ENCODE measurements at regions not wholly inside any gene's neighbourhood (a gene's known extent, or its start where the extent isn't known, plus 50 kb on each side); places are given as distances from the start of the nearest gene placed in this dataset.

DNA sequence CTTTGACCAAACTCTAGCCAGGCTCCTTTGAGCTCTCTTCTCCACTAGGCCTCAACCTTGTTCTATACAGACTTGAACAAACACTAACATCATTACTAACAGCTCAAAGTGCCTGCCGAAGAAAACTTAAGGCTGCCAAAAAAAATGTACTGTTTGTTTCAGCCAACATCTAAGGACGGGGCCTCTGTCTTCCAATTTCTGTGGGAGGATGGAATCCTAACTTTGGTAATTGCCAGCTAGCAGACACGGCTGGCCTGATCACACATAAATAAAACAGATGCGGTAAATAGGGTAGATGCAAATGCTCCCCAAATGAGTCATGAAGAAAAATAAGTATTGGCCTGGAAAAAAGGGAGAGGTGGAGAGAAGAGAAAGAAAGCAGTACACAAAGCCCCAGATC is 394.3 kb downstream of the TMEM135 start:
- TF ChIP-seq POLR2A (IDR thresholded peaks at IDR 0.05), result no peak
- TF ChIP-seq, protein P1, sequence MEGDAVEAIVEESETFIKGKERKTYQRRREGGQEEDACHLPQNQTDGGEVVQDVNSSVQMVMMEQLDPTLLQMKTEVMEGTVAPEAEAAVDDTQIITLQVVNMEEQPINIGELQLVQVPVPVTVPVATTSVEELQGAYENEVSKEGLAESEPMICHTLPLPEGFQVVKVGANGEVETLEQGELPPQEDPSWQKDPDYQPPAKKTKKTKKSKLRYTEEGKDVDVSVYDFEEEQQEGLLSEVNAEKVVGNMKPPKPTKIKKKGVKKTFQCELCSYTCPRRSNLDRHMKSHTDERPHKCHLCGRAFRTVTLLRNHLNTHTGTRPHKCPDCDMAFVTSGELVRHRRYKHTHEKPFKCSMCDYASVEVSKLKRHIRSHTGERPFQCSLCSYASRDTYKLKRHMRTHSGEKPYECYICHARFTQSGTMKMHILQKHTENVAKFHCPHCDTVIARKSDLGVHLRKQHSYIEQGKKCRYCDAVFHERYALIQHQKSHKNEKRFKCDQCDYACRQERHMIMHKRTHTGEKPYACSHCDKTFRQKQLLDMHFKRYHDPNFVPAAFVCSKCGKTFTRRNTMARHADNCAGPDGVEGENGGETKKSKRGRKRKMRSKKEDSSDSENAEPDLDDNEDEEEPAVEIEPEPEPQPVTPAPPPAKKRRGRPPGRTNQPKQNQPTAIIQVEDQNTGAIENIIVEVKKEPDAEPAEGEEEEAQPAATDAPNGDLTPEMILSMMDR (IDR thresholded peaks at IDR 0.05), result no peak
- intact Hi-C loops (cut with DNase I; ENCODE audit: low total_unique reads), result no loop called here
- no peak overlapping the region for H3K4me3 ChIP-seq (ENCODE audit: low read depth, poor library complexity, severe bottlenecking)
- DNase-seq (ENCODE audit: low spot score in 2 of 2), result no peak
- WGBS, 2 donors, result 50 to 69% methylated on average over 4 of the region's 4 CpGs

DNA sequence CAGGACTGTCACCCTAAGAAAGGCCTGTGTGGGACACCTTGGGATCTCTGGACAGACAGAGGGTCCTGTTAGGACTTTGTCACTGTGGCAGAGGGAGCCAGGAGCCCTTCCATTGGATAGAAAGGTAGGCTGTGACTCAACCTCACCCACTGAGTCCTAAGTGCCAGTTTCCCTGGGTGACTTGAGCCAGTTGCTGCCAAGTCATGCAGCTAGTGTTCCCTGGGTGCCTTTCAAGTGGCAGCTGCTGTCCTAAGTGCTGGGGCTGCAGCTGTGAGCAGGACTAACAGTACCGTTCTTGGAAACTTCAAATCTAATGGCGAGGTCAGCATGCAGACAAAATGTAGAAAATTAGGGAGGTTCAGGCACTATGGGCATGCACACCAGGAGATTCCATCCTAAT is 393.7 kb downstream of the TMEM135 start:
- TF ChIP-seq POLR2A (IDR thresholded peaks at IDR 0.05), result no peak
- TF ChIP-seq, protein P1 (IDR thresholded peaks at IDR 0.05), result no peak
- H3K4me3 ChIP-seq (ENCODE audit: low read depth, poor library complexity, severe bottlenecking), result no peak overlapping the region
- DNase-seq (ENCODE audit: low spot score in 2 of 2), result no peak
- 80 to 95% methylated on average over 2 of the region's 2 CpGs for WGBS, 2 donors
- intact Hi-C loops (cut with DNase I; ENCODE audit: low total_unique reads), result no loop called here

DNA sequence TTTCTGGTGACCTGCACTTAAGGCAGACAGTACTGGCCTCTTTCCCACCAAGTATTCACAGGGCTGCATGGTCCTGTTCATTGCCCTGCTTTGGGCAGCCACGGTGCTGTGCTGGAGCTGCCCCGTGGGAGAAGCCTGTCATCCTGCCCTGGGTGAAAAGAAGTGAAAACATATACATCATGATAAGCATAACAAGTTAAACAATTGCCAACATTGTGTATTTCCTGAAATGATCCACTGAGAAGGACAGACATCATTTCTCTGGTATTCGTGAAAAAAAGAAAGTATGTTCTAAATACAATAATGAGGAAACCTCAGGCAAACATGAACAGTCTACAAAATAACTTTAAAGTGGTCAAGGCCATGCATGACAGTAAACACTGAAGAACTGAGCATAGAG is 393.1 kb downstream of the TMEM135 start:
- intact Hi-C loops (cut with DNase I; ENCODE audit: low total_unique reads), result no loop called here
- DNase-seq (ENCODE audit: low spot score in 2 of 2), result no peak
- H3K4me3 ChIP-seq (ENCODE audit: low read depth, poor library complexity, severe bottlenecking), result no peak overlapping the region
- WGBS, 2 donors, result 63 to 66% methylated on average over 3 of the region's 3 CpGs
- TF ChIP-seq, protein P1 (IDR thresholded peaks at IDR 0.05), result no peak
- TF ChIP-seq POLR2A (IDR thresholded peaks at IDR 0.05), result no peak

DNA sequence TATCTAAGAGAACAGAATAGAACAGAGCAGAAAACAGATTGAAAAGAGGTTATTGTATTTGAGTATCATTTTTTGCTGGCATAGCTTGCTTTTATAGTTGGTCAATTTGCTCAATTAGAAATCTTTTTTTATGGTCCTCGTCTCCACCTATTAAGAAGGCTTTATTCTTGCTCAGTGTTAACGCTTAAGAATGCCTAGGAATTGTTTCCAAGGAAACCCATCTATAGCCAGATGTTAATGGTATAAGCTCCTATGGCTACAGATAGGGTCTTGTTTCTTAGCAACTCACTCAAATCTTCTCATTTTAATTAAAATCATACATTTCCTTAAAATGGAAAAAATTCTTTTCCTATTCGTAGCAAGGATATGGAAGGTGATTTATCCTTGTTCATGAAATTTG is 392.3 kb downstream of the TMEM135 start:
- intact Hi-C loops (cut with DNase I; ENCODE audit: low total_unique reads), result loop anchor here (10.0 kb wide), 1 partner anchor 495 kb away; no protein-coding TSS in a partner anchor
- 74 to 82% methylated on average over 3 of the region's 3 CpGs for WGBS, 2 donors
- H3K4me3 ChIP-seq (ENCODE audit: low read depth, poor library complexity, severe bottlenecking), result no peak overlapping the region

DNA sequence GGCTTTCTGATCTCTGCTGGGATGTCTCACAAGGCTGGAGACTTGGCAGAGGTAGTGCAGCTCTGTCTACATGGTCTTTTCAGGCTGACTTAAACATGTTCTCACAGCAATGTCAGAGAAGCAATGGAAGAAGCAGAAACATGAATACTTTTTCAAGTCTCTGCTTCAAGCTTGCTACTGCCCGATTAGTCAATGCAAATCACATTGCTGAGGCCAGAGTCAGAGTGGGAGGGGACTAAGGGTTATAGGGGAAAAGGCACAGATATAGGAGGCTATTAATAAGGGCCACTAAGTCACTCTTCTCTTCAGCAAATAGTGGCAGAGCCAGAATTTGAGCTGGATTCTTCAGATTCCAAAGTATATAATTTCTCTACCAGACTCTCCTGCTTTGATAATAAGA is 390.5 kb downstream of the TMEM135 start:
- DNase-seq (ENCODE audit: low spot score in 2 of 2), result no peak
- 42 to 58% methylated on average over 1 of the region's 1 CpG for WGBS, 2 donors
- intact Hi-C loops (cut with DNase I; ENCODE audit: low total_unique reads), result loop anchor here (10.0 kb wide), 1 partner anchor 493 kb away; no protein-coding TSS in a partner anchor
- TF ChIP-seq POLR2A (IDR thresholded peaks at IDR 0.05), result no peak
- TF ChIP-seq, protein P1 (IDR thresholded peaks at IDR 0.05), result no peak
- no peak overlapping the region for H3K4me3 ChIP-seq (ENCODE audit: low read depth, poor library complexity, severe bottlenecking)

More for the DNA sequence above, 392.3 kb downstream of the TMEM135 start:
- DNase-seq (ENCODE audit: low spot score in 2 of 2), result no peak
- TF ChIP-seq POLR2A (IDR thresholded peaks at IDR 0.05), result no peak
- TF ChIP-seq, protein P1 (IDR thresholded peaks at IDR 0.05), result no peak

DNA sequence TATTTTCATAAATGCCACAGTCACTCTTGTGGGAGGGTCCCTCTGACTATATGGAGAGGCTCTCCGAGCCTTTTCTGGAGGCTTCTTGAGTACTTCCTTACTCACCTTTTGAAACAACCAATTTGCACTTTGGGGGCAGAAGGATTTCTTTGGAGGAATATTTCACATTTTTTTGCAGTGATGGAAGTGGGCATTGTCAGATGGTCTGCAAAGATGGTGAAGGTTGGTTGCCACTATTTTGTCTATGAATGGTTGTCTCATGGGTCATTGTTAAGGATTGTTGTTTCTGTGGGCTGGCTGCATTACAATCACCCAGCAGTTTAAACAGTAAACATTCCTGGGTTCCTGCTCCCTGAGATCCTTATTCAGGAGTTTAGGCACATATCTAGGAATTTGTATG is 388.2 kb downstream of the TMEM135 start:
- DNase-seq (ENCODE audit: low spot score in 2 of 2), result no peak
- no peak for TF ChIP-seq POLR2A (IDR thresholded peaks at IDR 0.05)
- TF ChIP-seq, protein P1 (IDR thresholded peaks at IDR 0.05), result no peak
- WGBS, 2 donors, result 96 to 100% methylated on average over 1 of the region's 1 CpG
- H3K4me3 ChIP-seq (ENCODE audit: low read depth, poor library complexity, severe bottlenecking), result no peak overlapping the region
- intact Hi-C loops (cut with DNase I; ENCODE audit: low total_unique reads), result loop anchor here (10.0 kb wide), 1 partner anchor 491 kb away; no protein-coding TSS in a partner anchor

Data from lower leg skin (tissue), 4 donors.